ENCODE measurements at regions not wholly inside any gene's neighbourhood (a gene's known extent, or its start where the extent isn't known, plus 50 kb on each side); places are given as distances from the start of the nearest gene placed in this dataset.

DNA sequence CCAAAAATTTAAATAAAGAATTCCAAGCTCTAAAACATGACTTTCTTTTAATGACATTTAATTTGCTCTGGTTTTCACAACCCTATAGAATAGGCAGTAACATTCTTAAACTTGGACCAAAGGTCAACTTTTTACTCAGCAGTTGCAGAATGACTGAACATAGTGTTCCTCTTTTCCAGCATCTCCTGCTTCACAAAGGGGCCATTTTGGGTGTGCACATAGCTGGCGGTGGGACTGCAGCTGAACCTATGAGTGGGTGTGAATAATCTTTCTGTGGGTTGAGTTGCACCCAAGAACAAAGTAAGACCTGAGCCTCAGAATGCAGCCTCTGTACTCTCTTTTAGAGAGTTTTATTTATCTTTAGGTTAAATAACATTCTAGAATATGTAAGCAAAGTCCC is 96.9 kb upstream of the HAPLN1 start:
- TF ChIP-seq, protein P1, sequence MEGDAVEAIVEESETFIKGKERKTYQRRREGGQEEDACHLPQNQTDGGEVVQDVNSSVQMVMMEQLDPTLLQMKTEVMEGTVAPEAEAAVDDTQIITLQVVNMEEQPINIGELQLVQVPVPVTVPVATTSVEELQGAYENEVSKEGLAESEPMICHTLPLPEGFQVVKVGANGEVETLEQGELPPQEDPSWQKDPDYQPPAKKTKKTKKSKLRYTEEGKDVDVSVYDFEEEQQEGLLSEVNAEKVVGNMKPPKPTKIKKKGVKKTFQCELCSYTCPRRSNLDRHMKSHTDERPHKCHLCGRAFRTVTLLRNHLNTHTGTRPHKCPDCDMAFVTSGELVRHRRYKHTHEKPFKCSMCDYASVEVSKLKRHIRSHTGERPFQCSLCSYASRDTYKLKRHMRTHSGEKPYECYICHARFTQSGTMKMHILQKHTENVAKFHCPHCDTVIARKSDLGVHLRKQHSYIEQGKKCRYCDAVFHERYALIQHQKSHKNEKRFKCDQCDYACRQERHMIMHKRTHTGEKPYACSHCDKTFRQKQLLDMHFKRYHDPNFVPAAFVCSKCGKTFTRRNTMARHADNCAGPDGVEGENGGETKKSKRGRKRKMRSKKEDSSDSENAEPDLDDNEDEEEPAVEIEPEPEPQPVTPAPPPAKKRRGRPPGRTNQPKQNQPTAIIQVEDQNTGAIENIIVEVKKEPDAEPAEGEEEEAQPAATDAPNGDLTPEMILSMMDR (conservative IDR thresholded peaks at IDR 0.05; ENCODE audit: low read depth, low read length): no peak
- TF ChIP-seq EZH2 (IDR thresholded peaks at IDR 0.05; ENCODE audit: low read length, unreplicated experiment): no peak
- TF ChIP-seq EZH2phosphoT487 (IDR thresholded peaks at IDR 0.05; ENCODE audit: borderline replicate concordance, low read length): no peak
